Cardiac muscle cell (in vitro differentiated cells and primary cell): ENCODE measurements at regions not wholly inside any gene's neighbourhood (a gene's known extent, or its start where the extent isn't known, plus 50 kb on each side); places are given as distances from the start of the nearest gene placed in this dataset.

ENCODE experiments used
- DNase-seq, 2 donors: peaks; one replicate each; pipeline versions ENCODE4 v3.0.0 to v3.0.0-alpha.2; 2010 to 2017; ENCODE audit warnings: low read depth in 1 of 2, low spot score in 1 of 2
- H3K27ac ChIP-seq: fragments of 200-600 bp; sonication (generic); 2 replicates; pipeline ENCODE4 v1.5.1; 2016
- H3K27me3 ChIP-seq: fragments of 200-600 bp; sonication (generic); 2 replicates; pipeline ENCODE4 v1.6.0; 2016; ENCODE audit warnings: control low read depth
- H3K36me3 ChIP-seq: fragments of 200-600 bp; sonication (generic); 2 replicates; pipeline ENCODE4 v1.5.1; 2016; ENCODE audit warnings: control low read depth
- H3K4me1 ChIP-seq: fragments of 200-600 bp; sonication (generic); 2 replicates; pipeline ENCODE4 v1.8.1; 2017; ENCODE audit warnings: low read depth, mild to moderate bottlenecking, mixed run types
- H3K4me3 ChIP-seq: fragments of 200-600 bp; sonication (generic); 2 replicates; pipeline ENCODE4 v1.5.1; 2016; ENCODE audit warnings: mild to moderate bottlenecking
- H3K9me3 ChIP-seq: fragments of 200-600 bp; sonication (generic); 2 replicates; pipeline ENCODE4 v1.5.1; 2017; ENCODE audit warnings: low read depth, mild to moderate bottlenecking, control low read depth
- CTCF ChIP-seq: IDR thresholded peaks from 2 replicates; pipeline ENCODE4 v1.5.1; 2012; ENCODE audit warnings: low read depth, mild to moderate bottlenecking, low read length

GRCh38 chr10:63915240-63915639, 394.0 kb downstream of the REEP3 start:
- no peak for DNase-seq
- H3K4me3 ChIP-seq = no peak overlapping the region
- no peaks in the 10 kb centered on the region for H3K27me3 ChIP-seq
- H3K4me1 ChIP-seq = peaks cover 10% of the 10 kb centered on the region
- no peak for TF ChIP-seq CTCF
- no peaks in the 10 kb centered on the region for H3K36me3 ChIP-seq
- no peak overlapping the region for H3K27ac ChIP-seq
- H3K9me3 ChIP-seq = no peaks in the 10 kb centered on the region

GRCh38 chr10:63917363-63917762, 396.2 kb downstream of the REEP3 start:
- Histone ChIP-seq H3K4me3 (no peak overlapping the region), H3K36me3 (no peaks in the 10 kb centered on the region), H3K4me1 (peaks cover 10% of the 10 kb centered on the region), H3K27ac (peak overlapping the region; percentile 60), H3K9me3 (no peaks in the 10 kb centered on the region), H3K27me3 (no peaks in the 10 kb centered on the region)
- DNase-seq = no peak
- TF ChIP-seq CTCF = no peak

- Histone ChIP-seq H3K27ac (no peak overlapping the region), H3K36me3 (no peaks in the 10 kb centered on the region), H3K9me3 (no peaks in the 10 kb centered on the region), H3K27me3 (no peaks in the 10 kb centered on the region), H3K4me3 (no peak overlapping the region), H3K4me1 (peaks cover 10% of the 10 kb centered on the region)
- no peak for TF ChIP-seq CTCF
- peak in 1 of 2 donors; percentile 22 for DNase-seq
These were observed 398.5 kb downstream of the REEP3 start for GRCh38 chr10:63919575-63920279.

- no peak overlapping the region for H3K4me3 ChIP-seq
- TF ChIP-seq CTCF = no peak
- H3K36me3 ChIP-seq = no peaks in the 10 kb centered on the region
- no peak for DNase-seq
- no peaks in the 10 kb centered on the region for H3K9me3 ChIP-seq
- H3K27me3 ChIP-seq = no peaks in the 10 kb centered on the region
- peaks cover 10% of the 10 kb centered on the region for H3K4me1 ChIP-seq
- H3K27ac ChIP-seq = no peak overlapping the region
These were observed 399.7 kb downstream of the REEP3 start for GRCh38 chr10:63920926-63921325.

GRCh38 chr10:63921908-63922467, 400.8 kb downstream of the REEP3 start:
- H3K27ac ChIP-seq = no peak overlapping the region
- no peak for DNase-seq
- peaks cover 7% of the 10 kb centered on the region for H3K4me1 ChIP-seq
- no peaks in the 10 kb centered on the region for H3K36me3 ChIP-seq
- no peaks in the 10 kb centered on the region for H3K9me3 ChIP-seq
- no peaks in the 10 kb centered on the region for H3K27me3 ChIP-seq
- TF ChIP-seq CTCF = no peak
- no peak overlapping the region for H3K4me3 ChIP-seq
